T-cell (primary cell): ENCODE measurements at regions not wholly inside any gene's neighbourhood (a gene's known extent, or its start where the extent isn't known, plus 50 kb on each side); places are given as distances from the start of the nearest gene placed in this dataset.
A peak's percentile ranks its signal among the peaks of the same experiment; 100 is the strongest.

ENCODE experiments used
- ATAC-seq, 4 experiments: fragments of 200-7000 bp in 3 of 4; fragments of 150-1000 bp in 1 of 4; cut with Tn5 transposase; replicated peaks in 1 of 4; 1 replicate in 3 of 4; 2 replicates in 1 of 4; pipeline ENCODE4 v1.10.0; 2021; ENCODE audit warnings: moderate library complexity in 3 of 4, mild to moderate bottlenecking in 2 of 4, moderate number of reproducible peaks in 1 of 4
- CTCF ChIA-PET, 2 donors: fragments of 300-600 bp; sonication (Branson Sonifier 250); formaldehyde crosslinking; loops; one replicate each; lab custom pipeline; 2022; ENCODE audit warnings: antibody characterized with exemption in 2 of 2; lab: Charles Lee
- POLR2A ChIA-PET, 2 donors: fragments of 300-600 bp; sonication (Branson Sonifier 250); formaldehyde crosslinking; loops; one replicate each; lab custom pipeline; 2022; ENCODE audit warnings: antibody characterized with exemption in 2 of 2; lab: Charles Lee
- DNase-seq, 35 experiments: peaks; one replicate each; pipeline versions ENCODE4 v3.0.0 to v3.0.0-alpha.2; 2013 to 2023
- H3K27ac ChIP-seq: one replicate; pipeline ENCODE4 v1.5.1; 2013; ENCODE audit warnings: low read length
- H3K27me3 ChIP-seq, 2 experiments: replicated peaks in 1 of 2; 1 replicate in 1 of 2; 2 replicates in 1 of 2; pipeline versions ENCODE4 v1.6.1 to v1.7.0; 2013; ENCODE audit warnings: low read length in 1 of 2, mixed read lengths in 1 of 2; ENCODE audit not compliant: control insufficient read depth in 2 of 2, insufficient read depth in 2 of 2; ENCODE audit errors: extremely low read depth in 1 of 2
- H3K36me3 ChIP-seq, 2 donors: 1 replicate in 1 of 2; 2 replicates in 1 of 2; pipeline versions ENCODE4 v1.6.1 to v1.7.0; 2013; ENCODE audit warnings: low read length in 1 of 2; ENCODE audit not compliant: control insufficient read depth in 2 of 2, insufficient read depth in 1 of 2; ENCODE audit errors: extremely low read depth in 1 of 2
- H3K4me1 ChIP-seq, 2 experiments: 1 replicate in 1 of 2; 2 replicates in 1 of 2; pipeline versions ENCODE4 v1.6.1 to v1.7.0; 2013; ENCODE audit warnings: low read length in 2 of 2, mixed read lengths in 1 of 2; ENCODE audit not compliant: insufficient read depth in 2 of 2, control insufficient read depth in 1 of 2; ENCODE audit errors: extremely low read depth in 1 of 2
- H3K4me3 ChIP-seq, 2 donors: 1 replicate in 1 of 2; 2 replicates in 1 of 2; pipeline versions ENCODE4 v1.5.1 to v1.7.0; 2013; ENCODE audit warnings: mild to moderate bottlenecking in 2 of 2, low read length in 1 of 2, moderate library complexity in 1 of 2; ENCODE audit not compliant: control insufficient read depth in 1 of 2; ENCODE audit errors: extremely low read depth in 1 of 2
- H3K9me3 ChIP-seq: 2 replicates; pipeline ENCODE4 v1.7.0; 2013
- H3K27ac Mint-ChIP-seq, 2 donors: one replicate each; pipeline ENCODE4 v1.8.0; 2020 to 2021; ENCODE audit warnings: mild to moderate bottlenecking in 2 of 2, mixed read lengths in 2 of 2
- H3K27me3 Mint-ChIP-seq, 2 donors: one replicate each; pipeline ENCODE4 v1.8.0; 2021 to 2022; ENCODE audit warnings: mixed read lengths in 2 of 2
- H3K36me3 Mint-ChIP-seq: one replicate; pipeline ENCODE4 v1.8.0; 2021; ENCODE audit warnings: mixed read lengths
- H3K4me1 Mint-ChIP-seq, 3 donors: one replicate each; pipeline ENCODE4 v1.8.0; 2020 to 2022; ENCODE audit warnings: mixed read lengths in 3 of 3, mild to moderate bottlenecking in 1 of 3
- H3K4me3 Mint-ChIP-seq, 3 donors: one replicate each; pipeline ENCODE4 v1.8.0; 2020 to 2022; ENCODE audit warnings: mild to moderate bottlenecking in 3 of 3, mixed read lengths in 3 of 3, moderate library complexity in 3 of 3
- H3K9me3 Mint-ChIP-seq, 3 donors: one replicate each; pipeline ENCODE4 v1.8.0; 2020 to 2022; ENCODE audit warnings: mixed read lengths in 3 of 3
- WGBS: methylation state at CpG from one replicate; pipeline ENCODE4 v1.1.5; 2013; ENCODE audit warnings: missing lambda C conversion rate; ENCODE audit not compliant: insufficient coverage; 5-methylcytosine and 5-hydroxymethylcytosine counted together

DNA sequence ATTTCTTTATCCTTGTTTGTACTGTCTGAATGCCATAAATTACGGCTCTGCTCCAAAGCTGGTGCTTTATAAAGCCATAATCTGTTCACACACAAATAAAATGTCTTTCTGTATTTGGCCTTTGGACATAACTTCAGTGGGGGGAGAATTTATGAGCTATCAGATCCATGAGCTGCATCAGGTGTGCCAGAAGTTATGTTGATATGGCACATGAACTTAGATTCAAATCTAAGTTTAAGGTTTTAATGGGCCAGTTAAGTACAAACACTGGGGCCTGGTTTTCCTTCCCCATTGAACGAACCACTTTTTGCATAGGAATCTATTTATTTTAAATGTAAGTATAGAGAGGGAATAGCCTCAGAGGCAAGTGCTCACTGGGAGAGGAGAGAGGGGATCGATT is 239.9 kb downstream of the NFKBIZ start:
- CTCF ChIA-PET: interaction anchor here in 1 of 2 donors (0.6 kb wide), 1 partner anchor 113 kb away, joined by 3 read pairs; no protein-coding TSS in a partner anchor
- H3K27ac ChIP-seq: no peak overlapping the region
- H3K9me3 ChIP-seq: no peaks in the 10 kb centered on the region
- POLR2A ChIA-PET: interaction anchor here in 1 of 2 donors (0.5 to 1.1 kb wide), 2 partner anchors 10 to 282 kb away, joined by 3 read pairs; no protein-coding TSS in a partner anchor
- Mint-ChIP-seq H3K36me3 (no peaks in the 10 kb centered on the region), H3K27ac (no peak overlapping the region), H3K9me3 (no peaks in the 10 kb centered on the region), H3K4me1 (peaks cover 23 to 30% (median 28%) of the 10 kb centered on the region in 3 donors), H3K27me3 (no peaks in the 10 kb centered on the region), H3K4me3 (no peak overlapping the region)
- DNase-seq: no peak
- no peak for ATAC-seq
- 100% methylated on average over 1 of the region's 3 CpGs for WGBS
- no peaks in the 10 kb centered on the region for H3K27me3 ChIP-seq
- H3K4me3 ChIP-seq: no peak overlapping the region
- peaks cover 7 to 13% of the 10 kb centered on the region in 2 experiments for H3K4me1 ChIP-seq
- no peaks in the 10 kb centered on the region for H3K36me3 ChIP-seq

DNA sequence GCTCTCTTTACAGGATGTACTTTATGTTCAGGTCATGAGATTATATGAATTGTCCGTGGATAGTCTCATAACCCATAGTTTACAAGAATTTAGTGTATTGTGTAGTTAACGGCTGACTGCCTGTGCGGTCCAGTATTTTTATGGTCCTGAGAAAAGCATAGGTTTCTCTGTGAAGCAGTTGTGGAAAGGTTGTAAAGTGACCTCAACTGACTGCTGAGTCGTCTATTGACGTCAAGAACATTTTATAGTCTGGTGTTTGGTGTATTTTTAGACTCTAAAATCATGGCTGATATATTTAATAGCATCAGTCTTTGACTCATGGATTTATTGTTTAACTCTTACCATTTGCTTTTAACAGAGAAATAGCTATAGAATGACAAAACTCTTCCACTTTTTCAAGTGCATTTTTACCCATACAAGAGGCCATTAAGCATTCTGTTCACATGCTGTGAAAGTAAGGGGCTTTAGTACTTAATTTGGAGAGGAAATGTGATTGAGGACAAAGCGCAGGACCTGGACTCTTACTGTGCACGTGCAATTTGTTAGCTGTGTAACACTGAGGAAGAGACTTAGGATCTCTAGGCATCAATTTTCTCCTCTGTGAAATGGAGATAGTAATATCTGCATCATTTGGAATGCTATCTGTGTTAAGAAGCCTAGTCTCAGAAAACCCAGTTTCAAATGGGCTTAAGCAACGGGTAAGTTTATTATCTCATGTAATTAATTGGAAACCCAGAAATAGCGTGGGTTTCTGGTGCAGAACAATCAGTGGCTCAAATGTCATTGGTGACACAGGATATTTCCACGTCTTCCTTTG is 240.8 kb downstream of the NFKBIZ start:
- ATAC-seq: no peak
- no peak overlapping the region for H3K27ac ChIP-seq
- Mint-ChIP-seq H3K9me3 (no peaks in the 10 kb centered on the region), H3K27ac (no peak overlapping the region), H3K36me3 (no peaks in the 10 kb centered on the region), H3K4me3 (no peak overlapping the region), H3K4me1 (peaks cover 27 to 34% (median 32%) of the 10 kb centered on the region in 3 donors), H3K27me3 (no peaks in the 10 kb centered on the region)
- no peaks in the 10 kb centered on the region for H3K27me3 ChIP-seq
- WGBS: 94% methylated on average over 5 of the region's 10 CpGs
- CTCF ChIA-PET: no interaction called here
- H3K4me1 ChIP-seq: peaks cover 7 to 13% of the 10 kb centered on the region in 2 experiments
- no peak for DNase-seq
- POLR2A ChIA-PET: interaction anchor here in 1 of 2 donors (0.7 to 1.1 kb wide), 2 partner anchors 10 to 88 kb away, joined by 3 read pairs; no protein-coding TSS in a partner anchor
- no peaks in the 10 kb centered on the region for H3K36me3 ChIP-seq
- H3K4me3 ChIP-seq: no peak overlapping the region
- H3K9me3 ChIP-seq: no peaks in the 10 kb centered on the region

GRCh38 chr3:102090721-102091045 is 241.4 kb downstream of the NFKBIZ start:
- no peaks in the 10 kb centered on the region for H3K36me3 Mint-ChIP-seq
- POLR2A ChIA-PET: interaction anchor here in 1 of 2 donors (0.7 kb wide), 1 partner anchor 87 kb away, joined by 3 read pairs; no protein-coding TSS in a partner anchor

DNA sequence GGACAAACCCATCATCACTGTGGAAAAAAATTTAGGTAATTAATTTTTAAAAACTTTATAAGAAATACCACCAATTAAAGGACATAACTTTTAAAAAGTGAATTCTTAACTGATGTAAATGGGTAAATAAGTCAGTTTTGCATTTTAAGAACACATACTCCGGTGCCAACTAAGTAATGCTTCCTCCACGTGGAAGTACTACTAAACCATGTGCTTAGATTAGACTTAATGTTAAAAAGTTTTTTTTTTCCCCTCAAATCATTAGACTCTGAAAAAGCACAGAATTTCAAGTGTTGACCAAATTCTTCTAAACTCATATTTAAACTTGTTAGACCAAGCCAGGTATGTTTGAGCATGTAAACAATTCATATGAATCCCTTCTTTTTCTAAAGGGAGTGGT is 242.0 kb downstream of the NFKBIZ start:
- H3K4me3 ChIP-seq: no peak overlapping the region
- Mint-ChIP-seq H3K9me3 (no peaks in the 10 kb centered on the region), H3K4me3 (no peak overlapping the region), H3K4me1 (peaks cover 27 to 31% (median 29%) of the 10 kb centered on the region in 3 donors), H3K27me3 (no peaks in the 10 kb centered on the region), H3K27ac (peak overlapping the region in 1 of 2 donors; percentile 62), H3K36me3 (no peaks in the 10 kb centered on the region)
- H3K27ac ChIP-seq: no peak overlapping the region
- peaks cover 7 to 13% of the 10 kb centered on the region in 2 experiments for H3K4me1 ChIP-seq
- ChIA-PET CTCF (interaction anchor here in 1 of 2 donors (0.6 kb wide), 1 partner anchor 72 kb away, joined by 3 read pairs; no protein-coding TSS in a partner anchor), POLR2A (no interaction called here)
- no peaks in the 10 kb centered on the region for H3K27me3 ChIP-seq
- H3K9me3 ChIP-seq: no peaks in the 10 kb centered on the region
- no CpG with 5 or more reads among the region's 2 CpGs for WGBS
- ATAC-seq (no peak), DNase-seq (no peak)
- no peaks in the 10 kb centered on the region for H3K36me3 ChIP-seq

More at GRCh38 chr3:102090721-102091045, 241.4 kb downstream of the NFKBIZ start:
- no CpG with 5 or more reads among the region's 3 CpGs for WGBS
- Mint-ChIP-seq H3K27ac (no peak overlapping the region), H3K4me3 (no peak overlapping the region), H3K27me3 (no peaks in the 10 kb centered on the region), H3K9me3 (no peaks in the 10 kb centered on the region), H3K4me1 (peaks cover 27 to 34% (median 32%) of the 10 kb centered on the region in 3 donors)
- no peak for DNase-seq
- no peaks in the 10 kb centered on the region for H3K36me3 ChIP-seq
- H3K27me3 ChIP-seq: no peaks in the 10 kb centered on the region
- H3K4me3 ChIP-seq: no peak overlapping the region
- H3K9me3 ChIP-seq: no peaks in the 10 kb centered on the region
- no peak overlapping the region for H3K27ac ChIP-seq
- CTCF ChIA-PET: no interaction called here
- peaks cover 7 to 13% of the 10 kb centered on the region in 2 experiments for H3K4me1 ChIP-seq
- no peak for ATAC-seq

GRCh38 chr3:102092617-102093466 is 243.5 kb downstream of the NFKBIZ start:
- Histone ChIP-seq H3K36me3 (no peaks in the 10 kb centered on the region), H3K27me3 (no peaks in the 10 kb centered on the region), H3K4me1 (peaks cover 7 to 13% of the 10 kb centered on the region in 2 experiments), H3K27ac (no peak overlapping the region), H3K9me3 (no peaks in the 10 kb centered on the region), H3K4me3 (no peak overlapping the region)
- no peaks in the 10 kb centered on the region for H3K9me3 Mint-ChIP-seq
- ChIA-PET POLR2A (interaction anchor here in 1 of 2 donors (0.6 kb wide), 1 partner anchor 84 kb away, joined by 4 read pairs; no protein-coding TSS in a partner anchor), CTCF (no interaction called here)
- peak in 1 of 35 experiments; percentile 8 for DNase-seq
- peak overlapping the region; percentile 78 to 90 for H3K27ac Mint-ChIP-seq
- WGBS: 39% methylated on average over 3 of the region's 5 CpGs
- H3K4me1 Mint-ChIP-seq: peaks cover 27 to 31% (median 29%) of the 10 kb centered on the region in 3 donors
- H3K4me3 Mint-ChIP-seq: peak overlapping the region in 1 of 3 donors; percentile 16
- peak; percentile 65 to 84 (median 74) for ATAC-seq
- no peaks in the 10 kb centered on the region for H3K36me3 Mint-ChIP-seq
- no peaks in the 10 kb centered on the region for H3K27me3 Mint-ChIP-seq

- ChIA-PET CTCF (no interaction called here), POLR2A (no interaction called here)
- ATAC-seq (no peak), DNase-seq (no peak)
- no peaks in the 10 kb centered on the region for H3K36me3 Mint-ChIP-seq
- H3K4me1 Mint-ChIP-seq: peaks cover 27 to 31% (median 29%) of the 10 kb centered on the region in 3 donors
- Histone ChIP-seq H3K27me3 (no peaks in the 10 kb centered on the region), H3K4me3 (no peak overlapping the region), H3K27ac (no peak overlapping the region), H3K36me3 (no peaks in the 10 kb centered on the region), H3K9me3 (no peaks in the 10 kb centered on the region), H3K4me1 (peaks cover 7 to 13% of the 10 kb centered on the region in 2 experiments)
- H3K27me3 Mint-ChIP-seq: no peaks in the 10 kb centered on the region
- H3K9me3 Mint-ChIP-seq: no peaks in the 10 kb centered on the region
- peak overlapping the region in 1 of 2 donors; percentile 12 for H3K27ac Mint-ChIP-seq
- H3K4me3 Mint-ChIP-seq: no peak overlapping the region
Observed at GRCh38 chr3:102094506-102094905, 245.2 kb downstream of the NFKBIZ start.
